Neural cell (in vitro differentiated cells): ENCODE measurements at regions not wholly inside any gene's neighbourhood (a gene's known extent, or its start where the extent isn't known, plus 50 kb on each side); places are given as distances from the start of the nearest gene placed in this dataset.

ENCODE experiments used
- H2AFZ ChIP-seq: fragments of 200-600, 300-800 bp; sonication (generic), shearing (Covaris generic); 2 replicates; pipeline ENCODE4 v1.6.0; 2014; ENCODE audit warnings: low read depth, mild to moderate bottlenecking, antibody characterized with exemption, low read length, moderate library complexity
- H3F3A ChIP-seq: fragments of 200-600 bp; shearing (Covaris generic); 2 replicates; pipeline ENCODE4 v1.6.1; 2016; ENCODE audit warnings: mild to moderate bottlenecking, moderate library complexity, mixed read lengths, antibody characterized with exemption, low read length; ENCODE audit not compliant: insufficient read depth, poor library complexity, severe bottlenecking
- H3K27ac ChIP-seq: fragments of 200-600, 300-800 bp; sonication (generic), shearing (Covaris generic); 2 replicates; pipeline ENCODE4 v1.5.1; 2014; ENCODE audit warnings: mild to moderate bottlenecking, low read length, moderate library complexity
- H3K27me3 ChIP-seq: fragments of 300-800, 200-600 bp; sonication (generic), shearing (Covaris generic); 2 replicates; pipeline ENCODE4 v1.6.0; 2014; ENCODE audit warnings: mild to moderate bottlenecking, low read depth, low read length, moderate library complexity; ENCODE audit not compliant: insufficient read depth
- H3K36me3 ChIP-seq: fragments of 300-800, 200-600 bp; sonication (generic), shearing (Covaris generic); 2 replicates; pipeline ENCODE4 v1.5.1; 2014; ENCODE audit warnings: mild to moderate bottlenecking, antibody characterized with exemption, low read length, moderate library complexity; ENCODE audit not compliant: insufficient read depth
- H3K4me2 ChIP-seq: fragments of 300-800, 200-600 bp; sonication (generic), shearing (Covaris generic); 2 replicates; pipeline ENCODE4 v1.6.0; 2014; ENCODE audit warnings: mild to moderate bottlenecking, low read length
- H3K4me3 ChIP-seq: fragments of 300-800, 200-600 bp; sonication (generic), shearing (Covaris generic); 2 replicates; pipeline ENCODE4 v1.5.1; 2014; ENCODE audit warnings: mild to moderate bottlenecking, low read length, moderate library complexity
- H3K79me2 ChIP-seq: fragments of 200-600 bp; shearing (Covaris generic); replicated peaks from 2 replicates; pipeline ENCODE4 v1.6.0; 2014; ENCODE audit warnings: mild to moderate bottlenecking, low read length, moderate library complexity; ENCODE audit not compliant: insufficient read depth
- H3K9ac ChIP-seq: fragments of 300-800, 200-600 bp; sonication (generic), shearing (Covaris generic); 2 replicates; pipeline ENCODE4 v1.6.1; 2016; ENCODE audit warnings: mild to moderate bottlenecking, low read length, mixed read lengths
- H3K9me2 ChIP-seq: fragments of 200-600 bp; shearing (Covaris generic); 2 replicates; pipeline ENCODE4 v1.6.1; 2016; ENCODE audit warnings: mild to moderate bottlenecking, low read length, mixed read lengths; ENCODE audit not compliant: insufficient read depth
- H3K9me3 ChIP-seq: fragments of 200-600, 300-800 bp; sonication (generic), shearing (Covaris generic); 2 replicates; pipeline ENCODE4 v1.6.1; 2016; ENCODE audit warnings: mild to moderate bottlenecking, mixed run types, low read length, moderate library complexity, mixed read lengths
- H4K20me1 ChIP-seq: fragments of 200-600 bp; shearing (Covaris generic); 2 replicates; pipeline ENCODE4 v1.6.1; 2016; ENCODE audit warnings: mild to moderate bottlenecking, mixed run types; ENCODE audit not compliant: insufficient read depth
- CTCF ChIP-seq: fragments of 450-650 bp; IDR thresholded peaks from 2 replicates; pipeline ENCODE4 v1.5.1; 2014; ENCODE audit warnings: antibody characterized with exemption, mild to moderate bottlenecking, moderate library complexity; ENCODE audit not compliant: poor library complexity, severe bottlenecking
- EP300 ChIP-seq: fragments of 450-650 bp; conservative IDR thresholded peaks from 2 replicates; pipeline ENCODE4 v1.6.1; 2014; ENCODE audit warnings: antibody characterized with exemption, mild to moderate bottlenecking, moderate library complexity; ENCODE audit not compliant: poor library complexity, severe bottlenecking
- EZH2 ChIP-seq: fragments of 200-600, 300-800 bp; shearing (Covaris generic), sonication (generic); IDR thresholded peaks from 2 replicates; pipeline ENCODE4 v1.6.1; 2014; ENCODE audit warnings: antibody characterized with exemption, low read length, borderline replicate concordance, mild to moderate bottlenecking; ENCODE audit not compliant: insufficient read depth, poor library complexity, severe bottlenecking
- MXI1 ChIP-seq: fragments of 450-650 bp; conservative IDR thresholded peaks from 2 replicates; pipeline ENCODE4 v1.6.1; 2014; ENCODE audit warnings: antibody characterized with exemption, mild to moderate bottlenecking; ENCODE audit not compliant: poor library complexity, severe bottlenecking
- POLR2AphosphoS5 ChIP-seq: IDR thresholded peaks from 2 replicates; pipeline ENCODE4 v1.6.1; 2012
- RAD21 ChIP-seq: fragments of 450-650 bp; conservative IDR thresholded peaks from 2 replicates; pipeline ENCODE4 v1.6.1; 2014; ENCODE audit warnings: antibody characterized with exemption, mild to moderate bottlenecking, moderate library complexity
- REST ChIP-seq: IDR thresholded peaks from 2 replicates; pipeline ENCODE4 v1.6.1; 2012; ENCODE audit warnings: borderline replicate concordance
- SMC3 ChIP-seq: fragments of 450-650 bp; conservative IDR thresholded peaks from 2 replicates; pipeline ENCODE4 v1.6.1; 2014; ENCODE audit warnings: antibody characterized with exemption, mild to moderate bottlenecking, moderate library complexity; ENCODE audit not compliant: poor library complexity
- TAF1 ChIP-seq: IDR thresholded peaks from 2 replicates; pipeline ENCODE4 v1.6.1; 2012; ENCODE audit warnings: low read depth

GRCh38 chr11:15738931-15739330 lies 617.4 kb downstream of the SOX6 start:
- TF ChIP-seq SMC3 (no peak), MXI1 (no peak), EZH2 (no peak), REST (no peak), POLR2AphosphoS5 (no peak), RAD21 (no peak), CTCF (no peak), EP300 (no peak), TAF1 (no peak)
- no peak overlapping the region for H3K4me2 ChIP-seq
- no peaks in the 10 kb centered on the region for H3K79me2 ChIP-seq
- no peaks in the 10 kb centered on the region for H3K36me3 ChIP-seq
- no peaks in the 10 kb centered on the region for H3F3A ChIP-seq
- H3K27ac ChIP-seq, result no peak overlapping the region
- H3K9ac ChIP-seq, result no peak overlapping the region
- no peaks in the 10 kb centered on the region for H4K20me1 ChIP-seq
- H3K9me3 ChIP-seq, result no peaks in the 10 kb centered on the region
- H3K9me2 ChIP-seq, result no peaks in the 10 kb centered on the region
- no peak overlapping the region for H2AFZ ChIP-seq
- no peak overlapping the region for H3K4me3 ChIP-seq
- H3K27me3 ChIP-seq, result no peaks in the 10 kb centered on the region

- Histone ChIP-seq H3K27me3 (no peaks in the 10 kb centered on the region), H3K79me2 (no peaks in the 10 kb centered on the region), H3F3A (no peaks in the 10 kb centered on the region), H3K4me3 (no peak overlapping the region), H3K9ac (no peak overlapping the region), H4K20me1 (no peaks in the 10 kb centered on the region), H3K9me3 (no peaks in the 10 kb centered on the region), H3K9me2 (no peaks in the 10 kb centered on the region), H3K36me3 (no peaks in the 10 kb centered on the region), H2AFZ (no peak overlapping the region), H3K27ac (no peak overlapping the region), H3K4me2 (no peak overlapping the region)
- TF ChIP-seq POLR2AphosphoS5, result no peak
- TF ChIP-seq REST, result no peak
- no peak for TF ChIP-seq CTCF
- TF ChIP-seq EP300, result no peak
- TF ChIP-seq TAF1, result no peak
- no peak for TF ChIP-seq RAD21
- no peak for TF ChIP-seq SMC3
- TF ChIP-seq EZH2, result no peak
- no peak for TF ChIP-seq MXI1
These were observed 613.5 kb downstream of the SOX6 start for GRCh38 chr11:15742626-15743519.
